GM19395 (cell line): ENCODE measurements at regions not wholly inside any gene's neighbourhood (a gene's known extent, or its start where the extent isn't known, plus 50 kb on each side); places are given as distances from the start of the nearest gene placed in this dataset.

Source experiments
- ATAC-seq: cut with Tn5 transposase; IDR thresholded peaks from one replicate; pipeline ENCODE4 v1.9.1; 2021; ENCODE audit warnings: mild to moderate bottlenecking, moderate library complexity; ENCODE audit not compliant: unreplicated experiment

DNA sequence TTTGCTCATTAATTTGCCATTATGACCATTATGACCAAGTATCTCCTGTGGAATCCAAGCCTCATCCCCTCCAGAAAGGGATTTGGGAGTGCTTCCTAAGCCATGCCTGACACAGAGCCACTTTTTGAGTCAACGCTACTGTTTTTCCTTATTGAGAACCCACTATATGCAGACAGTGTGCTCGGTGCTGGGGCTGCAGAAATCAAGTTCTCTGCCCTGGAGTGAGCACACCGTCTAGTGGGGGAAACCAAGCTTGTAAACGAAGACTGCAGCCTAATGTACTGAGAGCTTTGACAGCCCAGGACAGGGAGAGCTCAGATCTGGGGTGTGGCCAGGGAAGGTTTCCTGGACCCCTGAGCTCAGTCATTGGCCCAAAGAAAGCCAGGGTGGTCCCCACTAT lies 111.0 kb downstream of the ENGASE start:
- no peak for ATAC-seq

DNA sequence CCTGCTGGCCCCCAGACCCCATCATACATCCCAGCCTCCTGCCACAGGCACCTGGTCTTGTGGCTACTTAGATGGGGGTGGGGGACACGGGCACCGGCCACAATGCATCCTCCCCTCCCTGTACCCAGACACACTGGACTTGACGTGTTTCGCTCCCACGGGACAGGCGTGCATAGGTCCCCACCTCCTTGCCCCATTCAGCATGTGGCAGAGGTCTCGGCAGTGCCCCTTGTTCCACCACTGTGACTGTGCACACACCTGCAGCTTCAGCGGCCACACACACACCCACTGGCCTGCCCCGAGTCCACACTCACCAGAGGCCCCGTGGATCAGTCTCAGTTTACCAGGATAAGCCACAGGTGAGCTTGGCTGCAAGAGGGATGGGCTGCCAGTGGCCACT lies 109.6 kb downstream of the ENGASE start:
- no peak for ATAC-seq

DNA sequence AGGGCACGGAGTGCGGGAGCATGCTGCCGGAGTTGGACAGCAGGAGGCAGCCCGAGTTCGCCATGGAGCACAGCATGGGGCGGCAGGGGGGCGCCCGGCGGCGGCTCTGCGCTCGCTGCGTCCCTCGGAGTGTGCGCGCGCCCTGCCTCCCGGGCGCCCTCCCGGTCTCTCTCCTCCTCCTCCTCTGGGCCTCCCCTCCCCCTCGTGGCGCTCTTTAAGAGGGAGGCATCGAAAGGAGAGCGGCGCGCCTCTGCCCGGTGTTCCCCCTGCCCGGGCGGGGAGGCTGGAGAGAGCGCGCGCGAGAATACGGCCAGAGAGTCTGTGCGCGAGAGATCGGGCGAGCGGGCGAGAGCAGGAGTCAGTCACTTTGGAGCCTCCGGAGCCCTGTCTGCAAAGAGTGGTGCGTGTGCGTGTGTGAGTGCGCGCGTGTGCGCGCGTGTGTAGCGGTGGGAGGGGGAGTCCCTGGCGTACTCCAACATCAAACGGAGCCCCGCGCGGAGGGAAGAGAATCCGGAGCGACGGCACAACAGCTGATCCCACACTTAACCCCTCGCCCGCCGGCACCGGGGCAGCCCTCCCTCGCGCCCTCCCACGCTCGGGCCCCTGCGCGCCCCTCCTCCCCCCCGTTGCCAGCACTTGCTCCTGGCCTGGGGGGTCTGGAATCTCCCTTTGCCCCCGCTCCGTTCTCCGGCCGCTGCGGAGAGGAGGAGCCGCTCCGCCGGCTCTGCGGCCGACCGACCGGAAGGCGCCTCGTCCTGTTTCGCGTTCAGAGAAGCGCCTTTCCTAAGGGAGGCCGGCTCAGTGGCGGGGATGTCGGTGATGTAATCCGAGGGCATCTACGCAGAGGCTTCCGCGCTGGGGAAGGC lies 108.9 kb downstream of the ENGASE start:
- no peak for ATAC-seq

DNA sequence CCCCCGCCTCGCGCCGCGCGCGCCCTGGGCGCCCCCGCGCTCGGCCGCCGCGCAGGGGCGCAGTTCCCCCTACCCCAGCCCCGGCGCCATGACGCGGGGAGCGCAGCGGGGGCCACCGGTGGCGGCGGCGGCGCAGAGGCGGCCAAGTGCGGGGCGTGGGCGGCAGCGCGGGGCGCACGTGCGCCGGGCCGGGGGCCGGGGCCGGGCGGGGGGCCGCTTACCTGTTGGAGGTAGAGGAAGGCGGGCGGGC lies 108.3 kb downstream of the ENGASE start:
- no peak for ATAC-seq

DNA sequence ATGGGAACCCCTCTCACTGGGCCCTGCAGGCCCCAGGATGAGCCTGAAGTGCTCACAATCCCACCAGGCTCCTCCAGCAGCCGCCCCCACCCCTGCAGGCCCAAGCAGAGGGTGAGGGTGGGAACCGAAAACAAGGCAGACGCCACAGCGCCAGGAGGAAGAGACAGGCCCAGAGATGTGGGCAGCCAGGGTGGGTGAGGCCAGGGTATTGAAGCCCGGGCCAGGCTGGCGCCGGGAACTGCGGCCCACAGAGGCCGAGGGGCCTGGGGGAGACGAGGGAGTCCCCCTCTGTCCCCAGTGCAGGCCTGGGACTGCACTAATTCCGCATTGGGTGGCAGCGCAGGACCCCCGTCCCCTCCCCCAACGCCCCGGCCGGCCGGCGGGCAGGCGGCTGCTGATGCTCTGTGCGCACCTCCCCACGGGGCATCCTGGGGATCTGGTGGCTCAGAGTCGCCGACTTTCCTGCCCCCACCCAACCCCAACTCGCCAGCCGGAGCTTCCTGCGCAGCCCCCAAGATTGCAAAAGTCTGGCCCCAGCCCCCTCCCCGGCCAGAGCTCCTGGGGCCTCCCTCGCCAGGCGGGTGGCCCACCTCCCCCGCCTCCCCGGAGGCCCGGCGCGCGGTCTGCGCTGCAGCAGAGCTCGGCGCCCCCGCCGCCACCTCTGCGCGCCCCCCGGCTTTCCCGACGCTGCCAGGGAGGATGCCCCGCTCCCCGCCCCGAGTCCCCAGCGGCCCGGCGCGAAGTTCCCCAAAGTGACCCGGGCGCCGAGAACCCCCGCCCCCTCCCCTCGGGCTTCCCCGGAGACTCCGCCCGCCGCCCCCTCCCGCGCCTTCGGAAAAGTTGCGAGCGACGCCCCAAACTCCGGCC lies 107.8 kb downstream of the ENGASE start:
- ATAC-seq, result no peak

DNA sequence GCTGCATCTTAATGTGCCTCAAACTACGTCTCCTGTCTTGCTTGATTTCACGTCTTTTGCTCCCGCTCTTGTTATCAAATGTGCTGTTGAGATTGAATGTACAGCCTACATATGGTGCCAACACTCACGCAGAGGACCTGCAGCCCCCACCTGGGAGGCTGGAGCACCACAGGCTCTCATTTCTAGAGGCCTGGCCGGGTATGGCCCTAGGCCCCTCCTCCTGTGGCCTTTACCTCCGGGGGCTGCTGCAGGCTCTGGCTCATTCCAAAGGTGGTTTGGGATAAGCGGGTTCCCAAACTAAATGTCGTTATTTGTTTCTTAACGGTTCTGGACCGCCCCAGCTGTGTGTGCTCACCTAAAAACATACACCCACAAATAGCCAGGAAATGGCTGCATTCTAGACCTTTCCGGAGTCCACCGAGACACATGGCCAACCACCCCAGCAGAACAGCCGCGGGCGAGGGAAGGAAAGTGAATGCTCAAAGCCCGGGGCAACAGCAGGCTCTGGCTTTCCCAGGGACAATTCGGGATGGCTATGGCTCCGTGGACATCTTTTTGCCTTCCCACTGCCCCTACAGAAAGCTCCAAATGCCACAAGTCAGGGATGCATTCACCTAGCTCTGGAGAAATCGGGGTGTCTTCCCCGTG lies 105.9 kb downstream of the ENGASE start:
- ATAC-seq, result no peak

DNA sequence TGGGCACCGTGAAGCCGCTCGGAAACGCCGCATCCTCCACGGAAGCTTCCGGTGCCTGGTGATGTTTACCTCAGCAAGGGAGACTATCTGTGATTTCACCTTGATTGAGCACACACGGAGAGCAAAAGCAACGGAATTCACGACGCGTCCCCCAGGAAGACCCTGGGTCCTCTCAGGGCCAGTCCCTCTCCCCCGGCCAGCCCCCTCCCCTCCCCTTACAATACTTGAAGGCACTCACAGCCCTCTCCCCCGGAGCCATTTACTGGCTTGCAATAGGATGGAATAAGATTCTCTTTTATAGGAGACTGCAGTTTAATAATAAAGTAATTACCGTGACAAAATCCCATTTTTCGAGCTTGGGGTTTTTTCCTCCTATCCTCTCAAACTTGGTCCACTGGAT lies 104.7 kb downstream of the ENGASE start:
- ATAC-seq, result no peak

DNA sequence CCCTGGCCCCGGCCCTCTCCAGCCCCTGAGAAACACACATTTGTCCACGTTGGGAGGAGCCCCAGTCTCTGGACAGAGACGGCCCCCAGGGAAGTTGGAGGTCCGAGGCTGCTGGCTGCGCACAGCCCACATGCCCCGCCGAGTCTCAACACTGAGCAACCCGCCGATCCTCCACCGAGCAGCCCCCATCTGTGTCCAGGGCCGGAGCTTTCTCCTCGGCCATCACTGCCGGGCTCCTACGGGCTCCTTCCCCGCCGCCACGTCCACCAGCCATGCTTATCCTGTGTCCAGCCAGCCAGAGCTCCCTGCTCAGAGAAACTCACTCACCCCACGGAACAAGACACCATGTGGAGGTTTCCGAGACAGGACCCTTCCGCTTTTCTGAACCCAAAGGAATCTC lies 103.3 kb downstream of the ENGASE start:
- ATAC-seq, result no peak

DNA sequence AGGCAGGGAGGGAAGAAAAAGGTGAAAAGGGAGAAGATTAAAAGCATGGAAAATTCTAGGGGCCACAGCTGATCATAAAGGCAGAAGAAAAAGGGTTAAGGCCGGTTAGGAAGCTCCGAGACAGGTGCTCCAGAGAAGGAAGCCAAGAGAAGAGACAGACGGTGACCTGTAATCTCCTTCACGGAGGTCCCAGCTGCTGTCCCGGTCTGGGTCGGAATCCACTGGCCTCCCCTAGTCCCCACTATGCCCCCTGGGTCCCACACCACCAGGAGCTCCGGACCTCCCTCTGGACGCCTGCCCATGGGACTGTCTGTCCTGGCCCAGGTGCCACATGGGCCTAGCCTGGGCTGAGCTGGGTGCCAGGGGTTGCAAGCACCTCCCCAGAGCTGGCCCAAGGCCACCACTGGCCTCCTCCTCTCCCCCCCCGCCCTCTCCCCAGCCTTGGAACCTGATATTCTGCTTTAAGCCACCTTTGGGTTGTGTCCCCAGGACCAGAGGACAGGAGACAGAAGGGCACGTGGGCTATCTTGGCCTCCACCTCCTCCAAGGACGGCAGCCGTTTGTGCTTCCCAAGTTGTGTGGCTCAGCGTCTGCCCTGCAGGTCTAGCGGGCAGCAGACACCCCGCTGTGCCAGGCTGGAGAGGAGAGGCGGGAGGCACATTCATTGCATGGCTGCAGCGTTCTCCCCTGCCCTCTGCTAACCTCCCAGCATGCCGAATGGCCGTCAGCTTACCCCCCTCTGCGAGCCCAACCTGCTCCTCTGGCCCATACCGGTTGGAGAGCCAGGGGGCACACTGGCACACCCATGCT lies 102.4 kb downstream of the ENGASE start:
- no peak for ATAC-seq

DNA sequence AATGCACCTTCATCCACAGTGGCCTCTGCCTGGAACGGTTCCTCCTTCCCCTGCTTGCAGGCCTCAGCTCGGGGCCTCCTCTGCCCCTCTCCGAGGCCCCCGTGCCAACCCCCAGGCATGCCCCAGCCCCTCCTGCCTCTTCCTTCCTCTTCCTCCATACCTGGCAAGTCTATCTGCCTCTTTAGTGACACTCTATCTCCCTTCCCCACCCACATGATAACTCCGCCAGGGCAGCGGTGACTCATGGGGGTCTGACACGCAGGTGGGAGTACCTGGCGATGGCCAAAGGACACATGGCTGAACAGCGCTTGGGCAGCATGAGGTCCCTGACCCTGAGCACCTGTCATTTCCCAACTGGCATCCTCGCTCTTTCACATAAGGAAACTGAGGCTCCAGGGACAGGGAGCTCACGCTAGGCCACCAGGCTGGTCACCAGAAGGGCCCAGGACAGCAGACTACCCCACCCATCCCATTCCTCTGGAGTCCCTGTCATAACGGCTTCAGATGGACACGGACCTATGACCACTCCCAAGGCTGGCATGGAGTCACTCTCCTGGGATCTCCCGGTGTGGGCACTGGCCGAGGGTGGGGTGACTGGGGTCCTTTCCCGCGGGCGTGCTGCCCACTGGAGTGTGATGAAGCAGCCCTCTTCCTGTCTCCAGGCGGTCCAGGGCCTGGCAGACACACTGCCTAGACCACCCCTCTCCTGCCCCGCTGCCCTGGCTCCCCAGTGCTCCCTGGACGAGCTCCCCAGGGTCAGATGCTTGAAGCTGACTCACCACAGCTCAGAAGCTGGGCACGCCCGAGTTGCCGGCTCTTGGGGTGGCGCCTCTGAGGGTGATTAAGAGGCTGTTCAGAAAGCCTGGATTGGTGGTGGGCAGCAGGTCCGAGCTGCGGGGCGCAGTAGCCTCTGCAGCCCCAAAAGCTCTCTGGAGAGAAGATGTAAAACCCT lies 100.6 kb downstream of the ENGASE start:
- ATAC-seq, result no peak

DNA sequence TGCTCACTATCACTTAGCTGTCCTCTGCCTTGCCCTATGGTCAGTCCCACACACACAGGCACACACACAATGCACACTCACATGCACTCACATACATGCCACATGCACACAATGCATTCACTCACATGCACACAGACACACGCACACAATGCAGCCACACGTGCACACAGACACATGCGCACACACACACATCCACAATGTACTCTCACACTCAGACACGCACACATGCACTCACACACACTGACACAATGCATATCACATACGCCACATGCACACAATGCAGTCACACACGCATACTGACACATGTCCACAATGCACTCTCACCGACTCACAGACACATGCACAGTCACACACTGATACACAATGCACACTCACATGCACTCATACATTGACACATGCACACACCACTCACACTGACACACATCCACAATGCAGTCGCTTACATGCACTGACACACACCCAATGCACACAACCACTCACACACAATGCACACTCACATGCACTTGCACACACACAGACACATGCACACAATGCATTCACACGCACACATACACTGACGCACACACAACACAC lies 99.7 kb downstream of the ENGASE start:
- no peak for ATAC-seq

DNA sequence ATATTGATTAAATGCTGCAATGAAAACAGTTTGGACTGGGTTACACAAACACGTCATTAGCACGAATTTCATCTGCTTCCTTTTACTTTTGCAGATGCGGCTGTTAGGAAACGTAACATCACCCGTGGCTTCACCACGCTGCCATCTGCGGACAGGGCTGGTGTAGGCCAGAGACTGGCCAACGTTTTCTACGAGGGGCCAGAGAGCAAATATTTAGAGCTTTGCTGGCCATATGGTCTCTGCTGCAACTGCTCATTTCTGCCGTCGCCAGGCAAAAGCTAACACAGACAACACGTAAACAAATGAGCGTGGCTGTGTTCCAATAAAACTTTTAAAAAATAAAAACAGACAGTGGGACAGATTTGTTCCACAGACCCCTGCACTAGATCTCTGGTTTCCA lies 96.6 kb downstream of the ENGASE start:
- ATAC-seq, result no peak

DNA sequence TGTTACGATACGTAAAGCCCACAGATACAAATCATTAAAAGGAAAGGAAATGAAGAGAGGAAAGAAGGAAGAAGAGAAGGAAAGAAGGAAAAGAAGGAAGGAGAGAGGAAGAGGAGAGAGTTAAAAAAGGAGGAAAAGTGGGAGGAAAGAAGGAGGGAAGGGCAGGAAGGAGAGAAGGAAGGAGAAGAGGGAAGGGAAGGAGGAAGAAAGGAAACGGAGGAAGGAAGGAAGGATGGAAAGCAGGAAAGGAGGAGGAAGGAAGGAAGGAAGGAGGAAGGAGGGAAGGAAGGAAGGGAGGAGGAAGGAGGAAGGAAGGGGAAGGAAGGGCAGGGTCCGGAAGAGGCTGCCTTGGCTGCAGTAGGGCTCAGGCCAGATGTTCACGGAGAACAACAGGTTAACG lies 95.2 kb downstream of the ENGASE start:
- ATAC-seq, result no peak

DNA sequence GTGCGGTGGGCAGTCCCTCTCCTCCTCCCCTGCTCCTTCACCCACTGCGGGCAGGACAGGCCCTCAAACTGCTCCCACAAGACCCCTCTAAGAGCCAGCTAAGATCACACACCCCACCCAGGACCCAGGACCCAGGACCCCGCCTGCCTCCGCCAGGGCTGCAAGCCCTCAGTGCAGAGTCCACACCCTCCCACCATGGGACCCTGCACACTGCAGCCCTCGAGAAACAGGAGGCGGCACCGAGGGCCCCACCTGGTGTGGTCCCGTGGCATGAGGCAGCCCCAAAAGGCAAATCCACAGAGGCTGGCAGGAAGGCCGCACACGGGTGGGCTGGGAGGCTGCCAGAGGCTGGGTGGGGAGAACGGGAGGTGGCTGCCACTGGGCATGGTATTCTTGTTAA lies 94.7 kb downstream of the ENGASE start:
- ATAC-seq, result no peak

DNA sequence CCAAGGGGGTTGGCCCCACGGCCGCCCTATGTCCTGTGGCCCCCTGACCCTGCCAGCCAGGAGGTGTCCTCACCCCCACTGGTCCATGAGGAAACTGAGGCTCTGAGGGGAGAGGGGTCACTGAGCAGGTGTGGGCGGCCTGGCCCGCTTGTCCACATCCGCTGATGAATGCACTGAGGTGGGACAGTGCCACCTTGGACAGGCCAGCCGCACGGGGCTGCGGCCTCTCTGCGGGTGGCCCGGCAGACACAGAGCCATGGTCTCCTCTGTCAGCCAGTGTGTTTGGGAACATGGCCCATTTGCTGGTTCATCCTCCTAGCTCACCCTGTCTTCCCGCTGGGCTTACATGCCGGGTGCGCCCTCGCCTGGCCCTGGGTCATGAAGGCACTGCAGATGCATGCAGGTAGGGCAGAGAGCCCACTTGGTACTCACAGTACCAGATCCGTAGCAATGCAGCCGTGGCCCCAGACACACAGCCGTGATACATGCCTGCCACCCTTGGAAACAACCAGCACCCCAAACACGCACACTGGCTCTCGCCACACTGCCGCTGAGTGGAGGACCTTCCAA lies 93.9 kb downstream of the ENGASE start:
- no peak for ATAC-seq

DNA sequence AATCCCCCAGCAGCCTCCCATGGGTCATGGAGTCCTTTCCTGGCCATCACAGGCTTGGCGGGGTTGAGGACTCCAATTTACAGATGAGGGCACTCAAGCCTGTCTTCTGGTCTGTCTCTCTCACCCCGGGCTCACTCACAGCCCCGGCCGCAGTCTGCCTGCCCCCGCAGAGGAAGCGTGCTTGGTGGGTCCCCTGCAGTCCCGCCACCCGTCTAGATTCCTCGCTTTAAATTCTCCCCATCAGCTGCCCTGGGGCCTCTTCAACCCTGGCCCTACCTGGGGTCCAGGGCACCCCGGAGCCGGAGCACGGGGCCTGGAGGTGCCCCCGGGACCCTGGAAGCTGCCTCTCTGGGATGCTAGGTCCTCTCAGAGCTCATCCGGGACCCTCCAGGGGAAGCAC lies 92.9 kb downstream of the ENGASE start:
- no peak for ATAC-seq

DNA sequence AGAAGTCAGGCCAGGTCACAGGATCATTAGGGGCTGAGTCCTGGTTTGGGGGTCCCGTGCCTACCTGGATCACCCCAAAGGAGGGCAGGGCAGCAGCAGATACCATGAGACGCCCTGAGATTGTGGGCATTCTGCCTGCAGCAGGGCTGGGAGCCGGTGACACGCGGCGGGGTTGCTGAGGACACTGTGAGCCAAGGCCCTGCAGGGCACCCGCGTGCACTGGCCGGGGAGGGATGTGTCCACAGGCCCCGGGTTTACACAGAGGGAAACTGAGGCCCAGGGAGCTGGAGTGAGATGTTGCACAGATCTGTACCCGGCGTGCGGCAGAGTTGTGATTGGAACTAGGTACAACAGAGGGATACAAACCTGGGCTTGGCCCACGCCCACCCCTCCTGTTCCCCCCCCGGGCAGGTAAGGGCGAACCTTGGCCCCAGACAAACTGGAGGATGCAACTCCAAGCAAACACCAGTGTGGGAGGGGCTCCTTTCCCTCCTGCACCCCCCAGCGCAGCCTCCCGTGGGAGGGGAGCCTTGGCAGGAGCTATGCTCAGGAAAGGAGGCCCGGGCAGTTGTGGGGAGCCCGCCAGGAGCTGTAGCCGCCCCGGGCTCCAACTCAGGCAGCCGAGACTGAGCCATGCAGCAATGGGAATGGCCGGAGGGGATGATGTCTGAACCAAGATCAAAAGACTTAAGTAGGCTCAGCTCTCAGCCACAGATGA lies 91.3 kb downstream of the ENGASE start:
- ATAC-seq, result no peak

DNA sequence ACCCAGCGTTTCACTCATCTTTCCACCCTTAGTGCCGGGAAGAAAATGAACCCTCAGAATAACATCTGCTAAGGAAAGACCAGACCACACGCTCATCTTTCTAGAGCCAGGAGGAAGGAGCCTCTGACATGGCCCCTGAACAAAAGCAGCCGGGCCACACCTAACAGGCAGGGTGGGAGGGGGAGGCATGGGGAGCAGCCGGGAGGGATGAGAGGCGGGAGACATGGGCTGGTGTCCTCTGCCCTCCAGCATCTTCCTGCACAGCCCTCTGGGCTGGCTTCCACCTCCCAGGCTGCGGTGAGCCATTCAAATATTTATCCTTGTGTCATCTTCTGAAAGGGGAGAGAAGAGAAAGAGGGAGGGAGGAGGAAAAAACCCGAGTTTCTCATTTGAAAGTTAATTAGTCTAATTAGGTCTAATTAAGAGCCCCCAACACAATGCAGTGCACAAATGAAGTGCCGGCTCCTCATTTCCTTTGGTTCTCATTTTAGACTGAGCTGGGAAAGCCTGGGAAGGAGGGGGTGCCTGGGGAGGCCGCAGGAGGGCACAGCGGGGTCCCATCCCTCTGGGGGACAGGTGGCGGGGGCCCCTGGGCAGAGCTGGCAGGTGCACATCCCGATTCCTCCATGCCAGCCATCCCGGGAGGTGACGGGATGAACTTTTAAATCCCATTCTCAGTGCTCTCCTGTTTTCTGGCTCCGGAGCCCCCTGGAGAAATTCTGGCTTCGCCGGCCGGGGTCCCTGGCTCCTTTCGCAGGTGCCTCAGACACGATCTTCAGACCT lies 90.5 kb downstream of the ENGASE start:
- ATAC-seq, result no peak
